ENCODE measurements at regions not wholly inside any gene's neighbourhood (a gene's known extent, or its start where the extent isn't known, plus 50 kb on each side); places are given as distances from the start of the nearest gene placed in this dataset.
A peak's percentile ranks its signal among the peaks of the same experiment; 100 is the strongest.

GRCh38 chr2:155389224-155389623 is 690.7 kb downstream of the KCNJ3 start (continued):
- no peak for TF ChIP-seq E2F4 (CRISPR knock-in tag; IDR thresholded peaks at IDR 0.05; ENCODE audit: low read depth)
- TF ChIP-seq ZNF766 (CRISPR knock-in tag; conservative IDR thresholded peaks at IDR 0.05): no peak
- 0 out of 4 replicates have a peak, but pooled peaks of 1 of the 2 experiments have one; percentile 20 for TF ChIP-seq TBL1XR1 (IDR thresholded peaks at IDR 0.05; ENCODE audit: low read length in 2 of 2)

GRCh38 chr2:155384555-155385123 is 686.1 kb downstream of the KCNJ3 start:
- ATAC-seq: no peak
- Histone ChIP-seq H3K9me3 (replicated peaks; ENCODE audit: control insufficient read depth, insufficient read depth, low read depth, low read length) (no peaks in the 10 kb centered on the region), H3K9ac (ENCODE audit: insufficient read depth in 1 of 2, low read depth in 2 of 2, low read length in 2 of 2) (no peak overlapping the region), H3K4me1 (replicated peaks in 1 of 2; ENCODE audit: control insufficient read depth in 2 of 2, insufficient read depth in 2 of 2, low read length in 2 of 2) (no peaks in the 10 kb centered on the region; a peak in 1 of 5 replicates), H3K79me2 (ENCODE audit: control insufficient read depth, insufficient read depth, low read length) (peaks cover 9% of the 10 kb centered on the region; the same call in 1 of the 3 replicates), H2AFZ (ENCODE audit: low read depth, low read length) (no peak overlapping the region), H3K27me3 (ENCODE audit: control insufficient read depth in 2 of 2, insufficient read depth in 2 of 2, low read length in 2 of 2) (no peaks in the 10 kb centered on the region), H3K4me2 (ENCODE audit: insufficient read depth, low read length) (no peak overlapping the region), H4K20me1 (replicated peaks; ENCODE audit: control insufficient read depth, insufficient read depth, low read length) (no peaks in the 10 kb centered on the region), H3K27ac (ENCODE audit: extremely low read depth, low read depth, low read length) (no peak overlapping the region), H3K9me1 (ENCODE audit: control insufficient read depth, insufficient read depth, low read length) (no peaks in the 10 kb centered on the region), H3K36me3 (ENCODE audit: control insufficient read depth, insufficient read depth, low read length) (no peaks in the 10 kb centered on the region), H3K4me3 (no peak overlapping the region)
- 31% methylated on average over 3 of the region's 3 CpGs for WGBS (ENCODE audit: insufficient coverage, low coverage, missing lambda C conversion rate)
- DNase-seq (ENCODE audit: extremely low read depth in 1 of 4, low spot score in 3 of 4): no peak
- TF ChIP-seq KLF13 (tag; IDR thresholded peaks at IDR 0.05; ENCODE audit: borderline replicate concordance, low read depth): no peak
- TF ChIP-seq CXXC5 (CRISPR knock-in tag; IDR thresholded peaks at IDR 0.05): no peak
- TF ChIP-seq ZBTB1 (CRISPR knock-in tag; IDR thresholded peaks at IDR 0.05; ENCODE audit: borderline replicate concordance, low read depth): no peak
- TF ChIP-seq E2F1 (CRISPR knock-in tag; IDR thresholded peaks at IDR 0.05): no peak
- TF ChIP-seq RBBP5 (IDR thresholded peaks at IDR 0.05; ENCODE audit: borderline replicate concordance, insufficient read depth, low read length, poor library complexity, severe bottlenecking): no peak
- TF ChIP-seq ATF7 (IDR thresholded peaks at IDR 0.05): no peak
- ChIA-PET CTCF (ENCODE audit: low intra/inter-chr PET ratio) (no interaction called here), POLR2A (no interaction called here)
- no TSS peak for BruUV-seq (replicated peaks)
- in situ Hi-C loops (cut with MboI) (no loop called here), intact Hi-C loops (cut with micrococcal nuclease) (no loop called here)
- FAIRE-seq: no peak

Measured in K562 (cell line).